Thyroid gland (tissue), 4 donors: ENCODE measurements at regions not wholly inside any gene's neighbourhood (a gene's known extent, or its start where the extent isn't known, plus 50 kb on each side); places are given as distances from the start of the nearest gene placed in this dataset.

Experiments
- CTCF ChIP-seq, 6 experiments: fragments of 200-600 bp in 3 of 6; fragments of 450-650 bp in 3 of 6; sonication (generic) in 3 of 6; IDR thresholded peaks; one replicate each; pipeline ENCODE4 v1.5.1; 2016 to 2019; ENCODE audit warnings: antibody characterized with exemption in 6 of 6, mild to moderate bottlenecking in 2 of 6, inconsistent platforms in 1 of 6, moderate library complexity in 1 of 6
- POLR2A ChIP-seq, 2 donors: fragments of 450-650 bp; IDR thresholded peaks; one replicate each; pipeline ENCODE4 v1.6.1; 2017; ENCODE audit warnings: antibody characterized with exemption in 2 of 2, mild to moderate bottlenecking in 2 of 2, moderate library complexity in 1 of 2

GRCh38 chr11:10398525-10398924, 56.5 kb upstream of the AMPD3 start:
- TF ChIP-seq CTCF (IDR thresholded peaks at IDR 0.05) (no peak), POLR2A (IDR thresholded peaks at IDR 0.05) (no peak)
